Urinary bladder (tissue), 3 donors: ENCODE measurements at regions not wholly inside any gene's neighbourhood (a gene's known extent, or its start where the extent isn't known, plus 50 kb on each side); places are given as distances from the start of the nearest gene placed in this dataset.
"Not testable (repeated sequence)": the region's sequence is repeated elsewhere in the genome, so short reads cannot be mapped to it uniquely, and the experiment has no call there.

ENCODE experiments used
- DNase-seq: peaks from one replicate; pipeline ENCODE4 v3.0.0-alpha.2; 2015; ENCODE audit errors: extremely low spot score
- H3K27ac ChIP-seq: one replicate; pipeline ENCODE4 v1.5.1; 2013; ENCODE audit warnings: low read depth, mild to moderate bottlenecking, moderate library complexity
- H3K36me3 ChIP-seq: one replicate; pipeline ENCODE4 v1.6.1; 2013; ENCODE audit warnings: mild to moderate bottlenecking, moderate library complexity; ENCODE audit not compliant: insufficient read depth
- H3K4me1 ChIP-seq: one replicate; pipeline ENCODE4 v1.6.1; 2013; ENCODE audit warnings: mild to moderate bottlenecking, moderate library complexity; ENCODE audit not compliant: insufficient read depth
- H3K4me3 ChIP-seq: one replicate; pipeline ENCODE4 v1.5.1; 2013; ENCODE audit warnings: low read depth, low read length
- WGBS: extraction: QIAGEN DNeasy Blood & Tissue Kit; methylation state at CpG from one replicate; pipeline ENCODE4 v1.1.7; 2013; 5-methylcytosine and 5-hydroxymethylcytosine counted together
- donor health status: healthy with polysubstance abuse.
- donor health status: healthy.

GRCh38 chr5:131042021-131042789 lies 122.9 kb downstream of the HINT1 start:
- H3K4me1 ChIP-seq, result no peaks in the 10 kb centered on the region
- no peak overlapping the region for H3K27ac ChIP-seq
- H3K36me3 ChIP-seq, result no peaks in the 10 kb centered on the region
- no peak for DNase-seq
- WGBS, result 89% methylated on average over 2 of the region's 2 CpGs
- H3K4me3 ChIP-seq, result no peak overlapping the region

GRCh38 chr5:131023498-131023865 lies 141.6 kb downstream of the HINT1 start:
- DNase-seq, result no peak
- H3K36me3 ChIP-seq, result no peaks in the 10 kb centered on the region
- H3K4me3 ChIP-seq, result no peak overlapping the region
- no peak overlapping the region for H3K27ac ChIP-seq
- H3K4me1 ChIP-seq, result no peaks in the 10 kb centered on the region
- 77% methylated on average over 2 of the region's 2 CpGs for WGBS

- no peaks in the 10 kb centered on the region for H3K4me1 ChIP-seq
- H3K27ac ChIP-seq, result no peak overlapping the region
- H3K36me3 ChIP-seq, result no peaks in the 10 kb centered on the region
- 98% methylated on average over 1 of the region's 1 CpG for WGBS
- DNase-seq, result no peak
- no peak overlapping the region for H3K4me3 ChIP-seq
These were observed 142.1 kb downstream of the HINT1 start for GRCh38 chr5:131022811-131023497.

- no peaks in the 10 kb centered on the region for H3K4me1 ChIP-seq
- no peaks in the 10 kb centered on the region for H3K36me3 ChIP-seq
- no peak overlapping the region for H3K27ac ChIP-seq
- no peak overlapping the region for H3K4me3 ChIP-seq
- DNase-seq, result no peak
- WGBS, result 91% methylated on average over 2 of the region's 2 CpGs
These were observed 143.4 kb downstream of the HINT1 start for GRCh38 chr5:131021646-131022045.

- 90% methylated on average over 6 of the region's 6 CpGs for WGBS
- H3K4me3 ChIP-seq, result no peak overlapping the region
- DNase-seq, result no peak
- H3K27ac ChIP-seq, result no peak overlapping the region
- no peaks in the 10 kb centered on the region for H3K36me3 ChIP-seq
- H3K4me1 ChIP-seq, result no peaks in the 10 kb centered on the region
These were observed 145.3 kb downstream of the HINT1 start for GRCh38 chr5:131019601-131020315.

- 67% methylated on average over 1 of the region's 1 CpG for WGBS
- no peak for DNase-seq
- Histone ChIP-seq H3K4me3 (no peak overlapping the region), H3K27ac (no peak overlapping the region), H3K4me1 (no peaks in the 10 kb centered on the region), H3K36me3 (no peaks in the 10 kb centered on the region)
These were observed 145.9 kb downstream of the HINT1 start for GRCh38 chr5:131019111-131019510.

GRCh38 chr5:131008329-131008728 lies 156.7 kb downstream of the HINT1 start:
- H3K4me1 ChIP-seq, result no peaks in the 10 kb centered on the region
- no peak overlapping the region for H3K27ac ChIP-seq
- H3K4me3 ChIP-seq, result no peak overlapping the region
- no peak for DNase-seq
- WGBS, result 89% methylated on average over 24 of the region's 24 CpGs
- no peaks in the 10 kb centered on the region for H3K36me3 ChIP-seq

- H3K27ac ChIP-seq, result no peak overlapping the region
- H3K4me3 ChIP-seq, result no peak overlapping the region
- H3K36me3 ChIP-seq, result no peaks in the 10 kb centered on the region
- H3K4me1 ChIP-seq, result no peaks in the 10 kb centered on the region
- no peak for DNase-seq
- WGBS, result 55% methylated on average over 3 of the region's 3 CpGs
These were observed 158.9 kb downstream of the HINT1 start for GRCh38 chr5:131005963-131006684.

GRCh38 chr5:131001507-131001906 lies 163.5 kb downstream of the HINT1 start:
- H3K4me1 ChIP-seq, result no peaks in the 10 kb centered on the region
- no peak overlapping the region for H3K27ac ChIP-seq
- no peaks in the 10 kb centered on the region for H3K36me3 ChIP-seq
- WGBS, result 24% methylated on average over 1 of the region's 1 CpG
- no peak overlapping the region for H3K4me3 ChIP-seq
- no peak for DNase-seq

GRCh38 chr5:131000289-131000688 lies 164.8 kb downstream of the HINT1 start:
- Histone ChIP-seq H3K36me3 (no peaks in the 10 kb centered on the region), H3K4me3 (no peak overlapping the region), H3K27ac (no peak overlapping the region), H3K4me1 (no peaks in the 10 kb centered on the region)
- DNase-seq, result no peak

- not testable (repeated sequence) for H3K36me3 ChIP-seq, DNase-seq, H3K27ac ChIP-seq, H3K4me1 ChIP-seq, H3K4me3 ChIP-seq
These were observed 168.3 kb downstream of the HINT1 start for GRCh38 chr5:130996720-130997119.

- WGBS, result 98% methylated on average over 23 of the region's 23 CpGs
- no peak overlapping the region for H3K4me3 ChIP-seq
- H3K4me1 ChIP-seq, result no peaks in the 10 kb centered on the region
- no peaks in the 10 kb centered on the region for H3K36me3 ChIP-seq
- DNase-seq, result no peak
- no peak overlapping the region for H3K27ac ChIP-seq
These were observed 169.2 kb downstream of the HINT1 start for GRCh38 chr5:130995851-130996250.

- Histone ChIP-seq H3K27ac (no peak overlapping the region), H3K36me3 (no peaks in the 10 kb centered on the region), H3K4me3 (no peak overlapping the region), H3K4me1 (no peaks in the 10 kb centered on the region)
- no peak for DNase-seq
- WGBS, result 96% methylated on average over 16 of the region's 16 CpGs
These were observed 169.9 kb downstream of the HINT1 start for GRCh38 chr5:130995254-130995515.
